ENCODE measurements at regions not wholly inside any gene's neighbourhood (a gene's known extent, or its start where the extent isn't known, plus 50 kb on each side); places are given as distances from the start of the nearest gene placed in this dataset.

- no peak for DNase-seq
Observed at GRCh38 chr13:106295971-106296370, 239.5 kb downstream of the EFNB2 start.

- DNase-seq: no peak
Observed at GRCh38 chr13:106291006-106291405, 244.5 kb downstream of the EFNB2 start.

- no peak for DNase-seq
Observed at GRCh38 chr13:106287351-106287750, 248.1 kb downstream of the EFNB2 start.

- DNase-seq: no peak
Observed at GRCh38 chr13:106286811-106287210, 248.7 kb downstream of the EFNB2 start.

- DNase-seq: no peak
Observed at GRCh38 chr13:106284358-106284757, 251.1 kb downstream of the EFNB2 start.

- DNase-seq: no peak
Observed at GRCh38 chr13:106281426-106281825, 254.0 kb downstream of the EFNB2 start.

- DNase-seq: no peak
Observed at GRCh38 chr13:106277484-106278154, 257.8 kb downstream of the EFNB2 start.

- no peak for DNase-seq
Observed at GRCh38 chr13:106276876-106277275, 258.6 kb downstream of the EFNB2 start.

- no peak for DNase-seq
Observed at GRCh38 chr13:106275446-106276032, 259.9 kb downstream of the EFNB2 start.

GRCh38 chr13:106274551-106275203 is 260.8 kb downstream of the EFNB2 start:
- DNase-seq: no peak

- no peak for DNase-seq
Observed at GRCh38 chr13:106263801-106264200, 271.7 kb downstream of the EFNB2 start.

GRCh38 chr13:106262886-106263285 is 272.6 kb downstream of the EFNB2 start:
- no peak for DNase-seq

GRCh38 chr13:106261450-106261849 is 274.0 kb downstream of the EFNB2 start:
- DNase-seq: no peak

GRCh38 chr13:106260352-106260751 is 275.1 kb downstream of the EFNB2 start:
- no peak for DNase-seq

- no peak for DNase-seq
Observed at GRCh38 chr13:106259928-106260327, 275.5 kb downstream of the EFNB2 start.

GRCh38 chr13:106246666-106247188 is 288.7 kb downstream of the EFNB2 start:
- no peak for DNase-seq

- DNase-seq: no peak
Observed at GRCh38 chr13:106246242-106246641, 289.2 kb downstream of the EFNB2 start.

GRCh38 chr13:106243011-106243565 is 292.4 kb downstream of the EFNB2 start:
- DNase-seq: no peak

GRCh38 chr13:106241974-106242953 is 293.2 kb downstream of the EFNB2 start:
- no peak for DNase-seq

- DNase-seq: no peak
Observed at GRCh38 chr13:106238690-106239089, 296.8 kb downstream of the EFNB2 start.

GRCh38 chr13:106234636-106235035 is 300.8 kb downstream of the EFNB2 start:
- no peak for DNase-seq

- no peak for DNase-seq
Observed at GRCh38 chr13:106233134-106233735, 302.2 kb downstream of the EFNB2 start.

Measured in activated CD8-positive, alpha-beta memory T cell treated with anti-CD3 and anti-CD28 coated beads for 24 hours (primary cell).